ENCODE measurements at regions not wholly inside any gene's neighbourhood (a gene's known extent, or its start where the extent isn't known, plus 50 kb on each side); places are given as distances from the start of the nearest gene placed in this dataset.

- no peak overlapping the region for H3K4me3 ChIP-seq (ENCODE audit: low read length)
- DNase-seq (ENCODE audit: low read depth), result no peak
- TF ChIP-seq, protein P1, sequence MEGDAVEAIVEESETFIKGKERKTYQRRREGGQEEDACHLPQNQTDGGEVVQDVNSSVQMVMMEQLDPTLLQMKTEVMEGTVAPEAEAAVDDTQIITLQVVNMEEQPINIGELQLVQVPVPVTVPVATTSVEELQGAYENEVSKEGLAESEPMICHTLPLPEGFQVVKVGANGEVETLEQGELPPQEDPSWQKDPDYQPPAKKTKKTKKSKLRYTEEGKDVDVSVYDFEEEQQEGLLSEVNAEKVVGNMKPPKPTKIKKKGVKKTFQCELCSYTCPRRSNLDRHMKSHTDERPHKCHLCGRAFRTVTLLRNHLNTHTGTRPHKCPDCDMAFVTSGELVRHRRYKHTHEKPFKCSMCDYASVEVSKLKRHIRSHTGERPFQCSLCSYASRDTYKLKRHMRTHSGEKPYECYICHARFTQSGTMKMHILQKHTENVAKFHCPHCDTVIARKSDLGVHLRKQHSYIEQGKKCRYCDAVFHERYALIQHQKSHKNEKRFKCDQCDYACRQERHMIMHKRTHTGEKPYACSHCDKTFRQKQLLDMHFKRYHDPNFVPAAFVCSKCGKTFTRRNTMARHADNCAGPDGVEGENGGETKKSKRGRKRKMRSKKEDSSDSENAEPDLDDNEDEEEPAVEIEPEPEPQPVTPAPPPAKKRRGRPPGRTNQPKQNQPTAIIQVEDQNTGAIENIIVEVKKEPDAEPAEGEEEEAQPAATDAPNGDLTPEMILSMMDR (conservative IDR thresholded peaks at IDR 0.05; ENCODE audit: low read length), result no peak
Measured at GRCh38 chr5:23368393-23368792, 139.0 kb upstream of the PRDM9 start.

DNA sequence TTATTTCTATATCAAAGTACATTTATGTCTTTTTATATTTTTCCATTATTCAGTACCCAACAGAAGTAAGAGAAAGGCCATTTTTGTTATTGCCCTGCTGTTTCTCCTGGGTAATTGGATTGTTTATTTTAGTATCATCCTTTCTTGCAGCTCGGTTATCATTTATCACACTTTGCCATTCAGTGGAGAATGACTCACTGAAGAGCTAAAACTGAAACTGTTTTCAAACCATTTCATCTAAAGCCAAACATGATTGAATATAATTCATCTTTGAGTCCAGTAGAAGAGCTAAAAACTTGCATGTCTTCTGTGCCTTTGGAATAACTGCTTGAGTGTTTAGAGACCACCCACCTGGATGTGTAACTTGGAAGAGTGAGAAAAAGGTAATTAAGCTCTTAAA lies 139.5 kb upstream of the PRDM9 start:
- TF ChIP-seq, protein P1 (conservative IDR thresholded peaks at IDR 0.05; ENCODE audit: low read length), result no peak
- no peak for DNase-seq (ENCODE audit: low read depth)
- H3K4me3 ChIP-seq (ENCODE audit: low read length), result no peak overlapping the region

DNA sequence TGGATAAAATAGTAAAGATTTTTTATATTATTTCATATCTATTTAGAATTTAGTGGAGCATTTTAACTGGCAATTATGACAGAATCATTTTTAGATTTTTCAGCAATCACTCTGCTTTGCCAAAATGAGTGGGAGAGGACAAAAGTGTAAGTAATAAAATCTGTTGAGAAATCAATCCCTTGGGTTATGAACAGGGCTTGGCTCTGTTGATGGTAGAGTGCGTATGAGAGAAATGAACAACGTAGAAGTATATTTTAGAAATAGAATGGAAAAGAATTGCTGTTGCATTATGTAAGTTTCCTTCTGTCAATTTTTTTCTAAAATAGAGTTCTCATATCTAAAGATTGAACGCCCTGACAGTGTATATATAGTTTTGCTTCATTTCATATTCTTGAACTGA lies 154.1 kb upstream of the PRDM9 start:
- TF ChIP-seq, protein P1 (conservative IDR thresholded peaks at IDR 0.05; ENCODE audit: low read length), result no peak
- H3K4me3 ChIP-seq (ENCODE audit: low read length), result no peak overlapping the region
- DNase-seq (ENCODE audit: low read depth), result no peak

DNA sequence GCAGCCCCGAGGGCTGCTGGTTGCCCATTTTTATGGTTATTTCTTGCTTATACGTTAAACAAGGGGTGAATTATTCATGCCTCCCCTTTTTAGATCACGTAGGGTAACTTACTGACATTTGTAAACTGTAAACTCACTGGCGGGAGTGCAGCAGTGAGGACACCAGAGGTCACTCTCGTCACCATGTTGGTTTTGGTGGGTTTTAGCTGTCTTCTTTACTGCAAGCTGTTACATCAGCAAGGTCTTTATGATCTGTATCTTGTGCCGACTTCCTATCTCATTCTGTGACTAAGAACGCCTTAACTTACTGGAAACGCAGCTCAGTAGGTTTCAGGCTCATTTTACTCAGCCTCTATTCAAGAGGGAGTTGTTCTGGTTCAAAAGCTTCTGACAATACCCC lies 155.0 kb upstream of the PRDM9 start:
- DNase-seq (ENCODE audit: low read depth), result no peak
- no peak overlapping the region for H3K4me3 ChIP-seq (ENCODE audit: low read length)
- TF ChIP-seq, protein P1 (conservative IDR thresholded peaks at IDR 0.05; ENCODE audit: low read length), result no peak

DNA sequence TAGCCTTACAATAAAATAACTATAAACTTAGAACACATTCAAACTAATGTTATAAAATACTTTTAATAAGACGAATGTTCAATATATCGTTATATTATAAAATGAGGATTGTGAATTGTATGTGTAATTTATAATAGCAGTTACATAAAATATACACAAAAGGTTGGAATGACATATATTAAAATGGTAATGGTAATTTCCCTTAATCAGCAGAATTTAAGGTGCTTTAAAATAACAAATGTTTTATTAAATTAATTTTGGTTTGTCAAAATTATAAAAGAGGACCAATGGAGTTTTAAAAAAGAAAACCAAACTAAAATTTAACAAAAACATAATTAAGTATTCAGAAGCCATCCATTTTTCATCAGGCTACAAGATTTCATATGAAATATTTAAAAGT lies 164.3 kb upstream of the PRDM9 start:
- no peak for DNase-seq (ENCODE audit: low read depth)
- H3K4me3 ChIP-seq (ENCODE audit: low read length), result no peak overlapping the region
- TF ChIP-seq, protein P1 (conservative IDR thresholded peaks at IDR 0.05; ENCODE audit: low read length), result no peak

GRCh38 chr5:23332650-23333251 lies 174.7 kb upstream of the PRDM9 start:
- DNase-seq (ENCODE audit: low read depth), result no peak
- H3K4me3 ChIP-seq (ENCODE audit: low read length), result no peak overlapping the region
- TF ChIP-seq, protein P1 (conservative IDR thresholded peaks at IDR 0.05; ENCODE audit: low read length), result no peak

DNA sequence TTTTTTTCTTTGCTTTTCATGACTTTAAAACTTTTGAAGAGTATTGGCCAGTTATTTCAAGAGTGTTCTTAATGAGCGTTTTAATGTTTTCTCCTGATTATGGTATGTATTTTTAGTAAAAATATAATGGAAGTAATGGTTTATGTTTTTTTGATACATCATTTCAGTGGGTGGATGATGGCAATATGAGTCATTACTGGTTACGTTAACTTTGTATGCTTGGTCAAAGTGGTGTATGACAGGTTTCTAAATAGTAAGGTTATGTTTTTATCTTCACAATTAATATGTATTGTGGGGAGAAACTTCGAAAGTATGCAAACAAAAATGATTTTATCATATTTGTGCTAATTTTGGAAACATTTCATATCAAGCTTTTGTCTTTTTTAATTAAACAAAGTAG lies 176.7 kb upstream of the PRDM9 start:
- no peak for DNase-seq (ENCODE audit: low read depth)
- TF ChIP-seq, protein P1 (conservative IDR thresholded peaks at IDR 0.05; ENCODE audit: low read length), result no peak
- no peak overlapping the region for H3K4me3 ChIP-seq (ENCODE audit: low read length)

Measured in AG10803 (cell line).